Lung (tissue), 11 donors: ENCODE measurements at regions not wholly inside any gene's neighbourhood (a gene's known extent, or its start where the extent isn't known, plus 50 kb on each side); places are given as distances from the start of the nearest gene placed in this dataset.

Experiments used
- ATAC-seq: fragments of 200-7000 bp; cut with Tn5 transposase; one replicate; pipeline ENCODE4 v1.9.1; 2020; ENCODE audit warnings: moderate number of reproducible peaks; ENCODE audit not compliant: insufficient read depth, low FRiP score
- DNase-seq, 3 donors: peaks; one replicate each; pipeline ENCODE4 v3.0.0-alpha.2; 2013 to 2017
- H3K27ac ChIP-seq, 2 donors: one replicate each; pipeline ENCODE4 v1.5.1; 2013; ENCODE audit warnings: mild to moderate bottlenecking in 2 of 2, moderate library complexity in 2 of 2, control low read depth in 1 of 2, inconsistent platforms in 1 of 2, low read depth in 1 of 2, low read length in 1 of 2
- H3K27me3 ChIP-seq, 3 donors: one replicate each; pipeline ENCODE4 v1.5.1; 2013; ENCODE audit warnings: low read length in 2 of 3; ENCODE audit not compliant: control insufficient read depth in 3 of 3, insufficient read depth in 3 of 3
- H3K36me3 ChIP-seq, 4 donors: one replicate each; pipeline ENCODE4 v1.5.1; 2013; ENCODE audit warnings: low read length in 4 of 4, mild to moderate bottlenecking in 1 of 4, moderate library complexity in 1 of 4; ENCODE audit not compliant: control insufficient read depth in 4 of 4, insufficient read depth in 4 of 4
- H3K4me1 ChIP-seq, 5 donors: one replicate each; pipeline ENCODE4 v1.5.1; 2013; ENCODE audit warnings: low read length in 5 of 5, mild to moderate bottlenecking in 2 of 5, moderate library complexity in 1 of 5; ENCODE audit not compliant: control insufficient read depth in 5 of 5, insufficient read depth in 5 of 5
- H3K4me3 ChIP-seq: one replicate; pipeline ENCODE4 v1.5.1; 2013; ENCODE audit warnings: mild to moderate bottlenecking, control low read depth, moderate library complexity
- H3K9ac ChIP-seq, 2 donors: one replicate each; pipeline ENCODE4 v1.5.1; 2013; ENCODE audit warnings: low read length in 2 of 2, control low read depth in 1 of 2; ENCODE audit not compliant: insufficient read depth in 1 of 2
- H3K9me3 ChIP-seq, 4 donors: one replicate each; pipeline ENCODE4 v1.5.1; 2013; ENCODE audit warnings: low read length in 3 of 4, mild to moderate bottlenecking in 1 of 4, moderate library complexity in 1 of 4; ENCODE audit not compliant: control insufficient read depth in 4 of 4, insufficient read depth in 3 of 4
- CTCF ChIP-seq: IDR thresholded peaks from 2 replicates; pipeline ENCODE4 v1.5.1; 2012; ENCODE audit warnings: mild to moderate bottlenecking; ENCODE audit errors: control extremely low read depth, extremely low read depth
- WGBS, 2 donors: extraction: QIAGEN DNeasy Blood & Tissue Kit; methylation state at CpG; one replicate each; pipeline ENCODE4 v1.1.7; 2013; 5-methylcytosine and 5-hydroxymethylcytosine counted together
- donor health status: control.
- donor health status: control.
- donor health status: Bipolar disorder and iron deficiency.
- donor health status: healthy.
- donor health status: DM: yes; HTN: yes; CAD: no.

- H3K27ac ChIP-seq, result no peak overlapping the region
- ATAC-seq, result no peak
- WGBS, 2 donors, result 81 to 92% methylated on average over 2 of the region's 2 CpGs
These were observed 75.9 kb upstream of the LCLAT1 start for GRCh38 chr2:30371028-30371689.

GRCh38 chr2:30371772-30372373 lies 75.2 kb upstream of the LCLAT1 start:
- peaks cover 0 to 1% (median 0%) of the 10 kb centered on the region in 4 donors for H3K9me3 ChIP-seq
- no peaks in the 10 kb centered on the region for H3K27me3 ChIP-seq
- no peak overlapping the region for H3K4me3 ChIP-seq
- H3K4me1 ChIP-seq, result peaks cover 0 to 13% (median 3%) of the 10 kb centered on the region in 5 donors
- WGBS, 2 donors, result 79 to 86% methylated on average over 6 of the region's 6 CpGs
- H3K36me3 ChIP-seq, result no peaks in the 10 kb centered on the region
- no peak for ATAC-seq
- H3K9ac ChIP-seq, result no peak overlapping the region
- no peak for TF ChIP-seq CTCF
- H3K27ac ChIP-seq, result no peak overlapping the region
- no peak for DNase-seq

More at GRCh38 chr2:30371028-30371689, 75.9 kb upstream of the LCLAT1 start:
- Histone ChIP-seq H3K4me1 (peaks cover 0 to 16% (median 9%) of the 10 kb centered on the region in 5 donors), H3K9ac (no peak overlapping the region), H3K4me3 (no peak overlapping the region), H3K9me3 (peaks cover 0 to 1% (median 0%) of the 10 kb centered on the region in 4 donors), H3K36me3 (no peaks in the 10 kb centered on the region), H3K27me3 (no peaks in the 10 kb centered on the region)
- no peak for DNase-seq
- no peak for TF ChIP-seq CTCF

GRCh38 chr2:30372826-30373225 lies 74.2 kb upstream of the LCLAT1 start:
- no peak for TF ChIP-seq CTCF
- H3K36me3 ChIP-seq, result no peaks in the 10 kb centered on the region
- peaks cover 0 to 12% (median 3%) of the 10 kb centered on the region in 5 donors for H3K4me1 ChIP-seq
- no peak overlapping the region for H3K9ac ChIP-seq
- H3K27me3 ChIP-seq, result no peaks in the 10 kb centered on the region
- DNase-seq, result no peak
- peaks cover 0 to 1% (median 0%) of the 10 kb centered on the region in 4 donors for H3K9me3 ChIP-seq
- no peak for ATAC-seq
- no peak overlapping the region for H3K27ac ChIP-seq
- H3K4me3 ChIP-seq, result no peak overlapping the region
